Smooth muscle cell (in vitro differentiated cells): ENCODE measurements at regions not wholly inside any gene's neighbourhood (a gene's known extent, or its start where the extent isn't known, plus 50 kb on each side); places are given as distances from the start of the nearest gene placed in this dataset.

Source experiments
- DNase-seq: peaks from one replicate; lab custom pipeline; 2025; ENCODE audit not compliant: unreplicated experiment; lab: John Stamatoyannopoulos, UW
- H2AFZ ChIP-seq: fragments of 200-600 bp; sonication (generic); 2 replicates; pipeline ENCODE4 v1.6.0; 2016; ENCODE audit warnings: antibody characterized with exemption, low read depth, mild to moderate bottlenecking
- H3F3A ChIP-seq: fragments of 200-600 bp; sonication (generic); 2 replicates; pipeline ENCODE4 v1.6.0; 2017; ENCODE audit warnings: antibody characterized with exemption, low read depth
- H3K27ac ChIP-seq: fragments of 200-600 bp; sonication (generic); 2 replicates; pipeline ENCODE4 v1.5.1; 2016; ENCODE audit warnings: low read depth, mild to moderate bottlenecking
- H3K27me3 ChIP-seq: fragments of 200-600 bp; sonication (generic); 2 replicates; pipeline ENCODE4 v1.6.1; 2016; ENCODE audit warnings: low read depth, mild to moderate bottlenecking
- H3K36me3 ChIP-seq: fragments of 200-600 bp; sonication (generic); 2 replicates; pipeline ENCODE4 v1.5.1; 2016; ENCODE audit warnings: low read depth
- H3K4me1 ChIP-seq: fragments of 200-600 bp; sonication (generic); 2 replicates; pipeline ENCODE4 v1.5.1; 2016; ENCODE audit warnings: low read depth
- H3K4me2 ChIP-seq: fragments of 200-600 bp; sonication (generic); 2 replicates; pipeline ENCODE4 v1.6.0; 2016; ENCODE audit warnings: mild to moderate bottlenecking
- H3K4me3 ChIP-seq: fragments of 200-600 bp; sonication (generic); 2 replicates; pipeline ENCODE4 v1.5.1; 2016; ENCODE audit warnings: mild to moderate bottlenecking
- H3K79me2 ChIP-seq: fragments of 200-600 bp; sonication (generic); 2 replicates; pipeline ENCODE4 v1.6.0; 2016; ENCODE audit warnings: low read depth, mild to moderate bottlenecking
- H3K9ac ChIP-seq: fragments of 200-600 bp; sonication (generic); 2 replicates; pipeline ENCODE4 v1.6.0; 2016; ENCODE audit warnings: low read depth
- H3K9me3 ChIP-seq: fragments of 200-600 bp; sonication (generic); replicated peaks from 2 replicates; pipeline ENCODE4 v1.5.1; 2016; ENCODE audit warnings: low read depth
- H4K20me1 ChIP-seq: fragments of 200-600 bp; sonication (generic); 2 replicates; pipeline ENCODE4 v1.6.0; 2016; ENCODE audit warnings: low read depth
- CTCF ChIP-seq: fragments of 200-600 bp; sonication (generic); IDR thresholded peaks from 2 replicates; pipeline ENCODE4 v1.5.1; 2017; ENCODE audit warnings: borderline replicate concordance, mild to moderate bottlenecking, antibody characterized with exemption; ENCODE audit not compliant: insufficient read depth, poor library complexity, severe bottlenecking
- WGBS: methylation state at CpG from one replicate; pipeline ENCODE4 v1.1.7; 2016; ENCODE audit warnings: low lambda C conversion rate; 5-methylcytosine and 5-hydroxymethylcytosine counted together

GRCh38 chr5:135711911-135712310 lies 122.6 kb upstream of the SLC25A48 start:
- Histone ChIP-seq H3F3A (peaks cover 30% of the 10 kb centered on the region), H3K9me3 (no peaks in the 10 kb centered on the region), H3K4me3 (no peak overlapping the region), H3K4me2 (peak overlapping the region; percentile 2), H4K20me1 (no peaks in the 10 kb centered on the region), H3K9ac (no peak overlapping the region), H3K4me1 (peaks cover 10% of the 10 kb centered on the region), H3K36me3 (no peaks in the 10 kb centered on the region), H2AFZ (no peak overlapping the region), H3K27me3 (no peaks in the 10 kb centered on the region), H3K79me2 (no peaks in the 10 kb centered on the region), H3K27ac (peak overlapping the region; percentile 15)
- no peak for DNase-seq
- WGBS = 72% methylated on average over 6 of the region's 6 CpGs
- TF ChIP-seq CTCF = no peak

- Histone ChIP-seq H3K9me3 (no peaks in the 10 kb centered on the region), H3K9ac (no peak overlapping the region), H4K20me1 (no peaks in the 10 kb centered on the region), H3F3A (peaks cover 34% of the 10 kb centered on the region), H3K36me3 (no peaks in the 10 kb centered on the region), H3K4me1 (peaks cover 10% of the 10 kb centered on the region), H3K27ac (peak overlapping the region; percentile 73), H3K4me3 (no peak overlapping the region), H3K79me2 (no peaks in the 10 kb centered on the region), H2AFZ (peak overlapping the region; percentile 17), H3K4me2 (peak overlapping the region; percentile 49), H3K27me3 (no peaks in the 10 kb centered on the region)
- 3% methylated on average over 5 of the region's 5 CpGs for WGBS
- no peak for TF ChIP-seq CTCF
- DNase-seq = no peak
These were observed 124.3 kb upstream of the SLC25A48 start for GRCh38 chr5:135710045-135710675.

GRCh38 chr5:135709208-135709575 lies 125.3 kb upstream of the SLC25A48 start:
- no peak for TF ChIP-seq CTCF
- Histone ChIP-seq H3K36me3 (no peaks in the 10 kb centered on the region), H3K9me3 (no peaks in the 10 kb centered on the region), H3K9ac (no peak overlapping the region), H4K20me1 (no peaks in the 10 kb centered on the region), H3K4me3 (no peak overlapping the region), H3K4me1 (peaks cover 15% of the 10 kb centered on the region), H3K4me2 (peak overlapping the region; percentile 49), H3K27me3 (no peaks in the 10 kb centered on the region), H3K27ac (peak overlapping the region; percentile 73), H3F3A (peaks cover 34% of the 10 kb centered on the region), H3K79me2 (no peaks in the 10 kb centered on the region), H2AFZ (no peak overlapping the region)
- no peak for DNase-seq
- WGBS = 82% methylated on average over 3 of the region's 3 CpGs

- H2AFZ ChIP-seq = no peak overlapping the region
- peaks cover 32% of the 10 kb centered on the region for H3F3A ChIP-seq
- no peak for TF ChIP-seq CTCF
- H3K79me2 ChIP-seq = no peaks in the 10 kb centered on the region
- H3K9ac ChIP-seq = no peak overlapping the region
- no peak overlapping the region for H3K4me3 ChIP-seq
- H3K27ac ChIP-seq = peak overlapping the region; percentile 73
- H3K36me3 ChIP-seq = no peaks in the 10 kb centered on the region
- H3K9me3 ChIP-seq = no peaks in the 10 kb centered on the region
- no peak overlapping the region for H3K4me2 ChIP-seq
- no peaks in the 10 kb centered on the region for H4K20me1 ChIP-seq
- DNase-seq = no peak
- H3K27me3 ChIP-seq = no peaks in the 10 kb centered on the region
- 96% methylated on average over 3 of the region's 3 CpGs for WGBS
- H3K4me1 ChIP-seq = peaks cover 15% of the 10 kb centered on the region
These were observed 125.8 kb upstream of the SLC25A48 start for GRCh38 chr5:135708481-135709207.
